Thyroid gland (tissue), 4 donors: ENCODE measurements at regions not wholly inside any gene's neighbourhood (a gene's known extent, or its start where the extent isn't known, plus 50 kb on each side); places are given as distances from the start of the nearest gene placed in this dataset.

Experiments
- DNase-seq, 2 donors: peaks; one replicate each; pipeline ENCODE4 v3.0.0-alpha.2; 2019
- H3K27ac ChIP-seq, 3 donors: fragments of 200-600 bp; sonication (generic); 1 replicate in 2 of 3; 2 replicates in 1 of 3; pipeline ENCODE4 v1.5.1; 2016 to 2019; ENCODE audit warnings: mild to moderate bottlenecking in 1 of 3, moderate library complexity in 1 of 3
- H3K27me3 ChIP-seq: fragments of 200-600 bp; sonication (generic); one replicate; pipeline ENCODE4 v1.5.1; 2019
- H3K36me3 ChIP-seq, 2 donors: fragments of 200-600 bp; sonication (generic); one replicate each; pipeline ENCODE4 v1.5.1; 2016 to 2019
- H3K4me1 ChIP-seq, 2 donors: fragments of 200-600 bp; sonication (generic); one replicate each; pipeline ENCODE4 v1.5.1; 2017 to 2019
- H3K4me3 ChIP-seq, 3 donors: fragments of 200-600 bp; sonication (generic); replicated peaks in 1 of 3; 1 replicate in 2 of 3; 2 replicates in 1 of 3; pipeline ENCODE4 v1.5.1; 2016; ENCODE audit warnings: mild to moderate bottlenecking in 1 of 3
- H3K9me3 ChIP-seq: fragments of 200-600 bp; sonication (generic); one replicate; pipeline ENCODE4 v1.5.1; 2017
- CTCF ChIP-seq, 6 experiments: fragments of 200-600 bp in 3 of 6; fragments of 450-650 bp in 3 of 6; sonication (generic) in 3 of 6; IDR thresholded peaks; one replicate each; pipeline ENCODE4 v1.5.1; 2016 to 2019; ENCODE audit warnings: antibody characterized with exemption in 6 of 6, mild to moderate bottlenecking in 2 of 6, inconsistent platforms in 1 of 6, moderate library complexity in 1 of 6
- POLR2A ChIP-seq, 2 donors: fragments of 450-650 bp; IDR thresholded peaks; one replicate each; pipeline ENCODE4 v1.6.1; 2017; ENCODE audit warnings: antibody characterized with exemption in 2 of 2, mild to moderate bottlenecking in 2 of 2, moderate library complexity in 1 of 2
- WGBS, 2 donors: methylation state at CpG; one replicate each; pipeline ENCODE4 v1.1.5; 2017; 5-methylcytosine and 5-hydroxymethylcytosine counted together
- intact Hi-C: fragments of 100-400 bp; cut with DNase I; formaldehyde crosslinking; loops from one replicate; pipeline ENCODE4 v1.15.1; 2023

DNA sequence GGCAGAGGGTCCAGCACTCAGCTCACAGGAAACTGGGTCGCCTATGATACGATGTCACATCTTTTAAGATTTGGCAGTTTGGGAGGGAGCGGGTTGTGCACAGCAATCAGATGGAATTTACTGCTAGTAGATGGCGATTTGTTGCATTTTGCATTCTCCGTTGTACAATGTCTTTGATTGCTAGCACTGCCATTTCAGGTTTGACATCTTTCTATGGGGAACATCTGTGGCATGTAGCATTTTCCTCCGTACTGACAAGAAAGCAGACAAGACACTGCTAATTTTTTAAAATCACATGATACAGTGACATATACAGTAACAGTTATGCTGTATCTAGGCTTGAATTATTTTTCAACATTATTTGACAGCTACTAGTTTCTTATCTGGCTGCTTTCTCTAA lies 119.7 kb upstream of the PCSK2 start:
- H3K9me3 ChIP-seq = no peaks in the 10 kb centered on the region
- DNase-seq = no peak
- peaks cover 0 to 14% of the 10 kb centered on the region in 2 donors for H3K4me1 ChIP-seq
- intact Hi-C loops = no loop called here
- H3K4me3 ChIP-seq = no peak overlapping the region
- no peaks in the 10 kb centered on the region for H3K36me3 ChIP-seq
- H3K27ac ChIP-seq = no peak overlapping the region
- no peak for TF ChIP-seq POLR2A (IDR thresholded peaks at IDR 0.05)
- TF ChIP-seq CTCF (IDR thresholded peaks at IDR 0.05) = no peak
- 90 to 93% methylated on average over 6 of the region's 6 CpGs for WGBS, 2 donors
- no peaks in the 10 kb centered on the region for H3K27me3 ChIP-seq

DNA sequence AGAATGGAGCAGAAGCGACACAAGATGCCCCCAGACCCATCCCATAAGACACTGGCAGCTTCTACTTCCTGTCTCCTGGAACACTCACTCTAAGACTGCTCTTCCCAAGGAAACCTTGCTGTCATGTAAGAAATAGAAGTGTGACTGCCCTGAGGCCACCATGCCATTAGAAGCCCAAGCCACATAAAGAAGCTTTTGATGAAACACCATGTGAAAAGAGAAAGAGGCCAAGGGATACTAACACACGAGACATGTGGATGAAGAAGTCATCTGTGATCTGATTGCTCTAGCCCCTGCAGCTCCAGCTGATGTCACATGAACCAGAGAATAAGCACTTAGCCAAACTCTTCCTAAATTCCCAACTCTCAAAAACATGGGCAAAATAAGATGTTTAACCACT lies 117.9 kb upstream of the PCSK2 start:
- intact Hi-C loops = no loop called here

GRCh38 chr20:17109307-17109706 lies 117.5 kb upstream of the PCSK2 start:
- no peak for DNase-seq
- H3K4me1 ChIP-seq = peaks cover 0 to 4% of the 10 kb centered on the region in 2 donors
- intact Hi-C loops = no loop called here
- no peaks in the 10 kb centered on the region for H3K9me3 ChIP-seq
- WGBS, 2 donors = 52% methylated on average over 2 of the region's 2 CpGs
- H3K27ac ChIP-seq = no peak overlapping the region
- no peaks in the 10 kb centered on the region for H3K36me3 ChIP-seq
- TF ChIP-seq CTCF (IDR thresholded peaks at IDR 0.05) = no peak
- no peak overlapping the region for H3K4me3 ChIP-seq
- no peaks in the 10 kb centered on the region for H3K27me3 ChIP-seq

More for the DNA sequence above, 117.9 kb upstream of the PCSK2 start:
- no peak for TF ChIP-seq POLR2A (IDR thresholded peaks at IDR 0.05)
- TF ChIP-seq CTCF (IDR thresholded peaks at IDR 0.05) = no peak
- H3K4me1 ChIP-seq = peaks cover 0 to 4% of the 10 kb centered on the region in 2 donors
- H3K9me3 ChIP-seq = no peaks in the 10 kb centered on the region
- DNase-seq = no peak
- 53 to 88% methylated on average over 2 of the region's 2 CpGs for WGBS, 2 donors
- H3K36me3 ChIP-seq = no peaks in the 10 kb centered on the region
- no peaks in the 10 kb centered on the region for H3K27me3 ChIP-seq
- H3K4me3 ChIP-seq = no peak overlapping the region
- no peak overlapping the region for H3K27ac ChIP-seq

DNA sequence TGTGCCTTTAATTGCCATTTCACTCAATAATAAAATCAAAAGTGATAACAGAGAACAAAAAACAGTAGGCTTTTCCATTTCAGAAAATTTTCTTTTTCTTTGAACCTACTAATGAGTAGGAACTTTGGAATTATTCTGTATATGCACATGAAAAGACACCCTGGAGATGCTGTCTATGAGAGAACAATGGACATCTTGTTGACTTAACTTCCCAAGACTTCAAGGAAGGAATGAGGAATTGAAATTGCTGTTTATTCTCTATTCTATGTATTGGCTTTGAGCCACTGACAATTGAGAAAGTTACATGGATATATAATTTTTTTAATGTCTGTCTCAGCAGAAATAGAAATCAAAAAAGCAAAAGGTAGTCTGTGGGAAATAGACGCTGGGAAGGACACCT lies 98.6 kb upstream of the PCSK2 start:
- H3K27ac ChIP-seq = no peak overlapping the region
- no peak for TF ChIP-seq CTCF (IDR thresholded peaks at IDR 0.05)
- no peak for TF ChIP-seq POLR2A (IDR thresholded peaks at IDR 0.05)
- intact Hi-C loops = no loop called here
- no peak overlapping the region for H3K4me3 ChIP-seq
- 77 to 91% methylated on average over 1 of the region's 1 CpG for WGBS, 2 donors
- no peaks in the 10 kb centered on the region for H3K36me3 ChIP-seq
- DNase-seq = no peak
- no peaks in the 10 kb centered on the region for H3K9me3 ChIP-seq
- no peaks in the 10 kb centered on the region for H3K27me3 ChIP-seq
- H3K4me1 ChIP-seq = no peaks in the 10 kb centered on the region

GRCh38 chr20:17129089-17129488 lies 97.8 kb upstream of the PCSK2 start:
- intact Hi-C loops = no loop called here
- H3K27ac ChIP-seq = no peak overlapping the region
- H3K4me1 ChIP-seq = no peaks in the 10 kb centered on the region
- 68 to 82% methylated on average over 5 of the region's 5 CpGs for WGBS, 2 donors
- no peak for DNase-seq
- H3K27me3 ChIP-seq = no peaks in the 10 kb centered on the region
- TF ChIP-seq POLR2A (IDR thresholded peaks at IDR 0.05) (no peak), CTCF (IDR thresholded peaks at IDR 0.05) (no peak)
- no peaks in the 10 kb centered on the region for H3K9me3 ChIP-seq
- H3K4me3 ChIP-seq = no peak overlapping the region
- no peaks in the 10 kb centered on the region for H3K36me3 ChIP-seq
